ENCODE measurements at regions not wholly inside any gene's neighbourhood (a gene's known extent, or its start where the extent isn't known, plus 50 kb on each side); places are given as distances from the start of the nearest gene placed in this dataset.

- H4K91ac ChIP-seq (ENCODE audit: insufficient read length, low read depth, low read length), result no peak overlapping the region
- Mint-ChIP-seq H3K9me3 (no peaks in the 10 kb centered on the region; a peak in 1 of 5 replicates), H3K27me3 (ENCODE audit: low read depth) (no peaks in the 10 kb centered on the region), H3K36me3 (ENCODE audit: insufficient read depth in 1 of 3, low read depth in 3 of 3) (no peaks in the 10 kb centered on the region; a peak in 1 of 7 replicates), H3K4me1 (peaks cover 6 to 18% of the 10 kb centered on the region in 2 experiments; a peak in 3 of 4 replicates), H3K4me3 (no peak overlapping the region; a peak in 1 of 5 replicates), H3K27ac (no peak overlapping the region; a peak in 1 of 7 replicates)
- H2AK5ac ChIP-seq (ENCODE audit: insufficient read length, low read length), result no peak overlapping the region
- no peaks in the 10 kb centered on the region for H3K79me1 ChIP-seq (ENCODE audit: insufficient read depth, low read depth, low read length, poor library complexity, severe bottlenecking)
- no peak overlapping the region for H4K8ac ChIP-seq (replicated peaks; ENCODE audit: insufficient read length, low read depth, low read length)
- H3K4me1 ChIP-seq (ENCODE audit: insufficient read depth, low read length), result no peaks in the 10 kb centered on the region
- no peak for DNase-seq
- no peak overlapping the region for H3T11ph ChIP-seq (ENCODE audit: low read length)
- no peak overlapping the region for H3K9ac ChIP-seq (ENCODE audit: extremely low read depth, insufficient read length, low read length)
- H3K79me2 ChIP-seq (ENCODE audit: insufficient read depth, low read length), result no peaks in the 10 kb centered on the region
- H2AFZ ChIP-seq (ENCODE audit: low read length), result no peak overlapping the region
- no peak overlapping the region for H3K18ac ChIP-seq (ENCODE audit: insufficient read length, low read depth, low read length)
- no peak overlapping the region for H2BK15ac ChIP-seq (ENCODE audit: low read depth, low read length)
- no peaks in the 10 kb centered on the region for H4K20me1 ChIP-seq (ENCODE audit: control insufficient read depth, insufficient read depth, insufficient read length)
- no peaks in the 10 kb centered on the region for H3K27me3 ChIP-seq (ENCODE audit: insufficient read depth, low read length)
- no peaks in the 10 kb centered on the region for H3K9me3 ChIP-seq (ENCODE audit: control insufficient read depth, low read depth, low read length)
- no peak overlapping the region for H2BK120ac ChIP-seq (ENCODE audit: low read depth, low read length, poor library complexity, severe bottlenecking)
- H3K56ac ChIP-seq (ENCODE audit: insufficient read length, low read depth, low read length), result no peak overlapping the region
- no peak overlapping the region for H3K27ac ChIP-seq (ENCODE audit: insufficient read length, low read depth, low read length)
- H2BK20ac ChIP-seq (ENCODE audit: low read depth, low read length, poor library complexity, severe bottlenecking), result no peak overlapping the region
- H3K23ac ChIP-seq (ENCODE audit: insufficient read length, low read depth, low read length), result no peak overlapping the region
- no peak overlapping the region for H2BK5ac ChIP-seq (ENCODE audit: insufficient read length, low read length)
- no peak overlapping the region for H4K5ac ChIP-seq (ENCODE audit: insufficient read length, low read depth, low read length)
- no peak for TF ChIP-seq CTCF (conservative IDR thresholded peaks at IDR 0.05)
- no peaks in the 10 kb centered on the region for H3K23me2 ChIP-seq (ENCODE audit: insufficient read length, low read depth, low read length, poor library complexity, severe bottlenecking)
- WGBS (ENCODE audit: extremely low coverage, insufficient read length, low lambda C conversion rate), result no CpG with 5 or more reads among the region's 1 CpG
- no peak overlapping the region for H3K4ac ChIP-seq (ENCODE audit: low read depth, low read length)
- H2BK12ac ChIP-seq (ENCODE audit: insufficient read length, low read depth, low read length), result no peak overlapping the region
- no peak overlapping the region for H3K14ac ChIP-seq (ENCODE audit: insufficient read depth, low read length)
- H3K4me2 ChIP-seq (ENCODE audit: insufficient read depth, insufficient read length, low read length), result no peak overlapping the region
Observed at GRCh38 chr2:78887446-78887845, 138.1 kb upstream of the REG3G start.

All from H9 (cell line).